PC-9 (cell line): ENCODE measurements at regions not wholly inside any gene's neighbourhood (a gene's known extent, or its start where the extent isn't known, plus 50 kb on each side); places are given as distances from the start of the nearest gene placed in this dataset.

ENCODE experiments used
- BruUV-seq: library from RNA; stranded (reverse); fragments of 400-500 nt; replicated peaks from 2 replicates; lab custom pipeline; 2021; lab: Mats Ljungman, UMichigan
- CTCF ChIA-PET: fragments of 300-600 bp; sonication (Branson Sonifier 250); formaldehyde crosslinking; loops from one replicate; lab custom pipeline; 2022; ENCODE audit warnings: antibody characterized with exemption; lab: Charles Lee
- POLR2A ChIA-PET: fragments of 300-600 bp; sonication (Branson Sonifier 250); formaldehyde crosslinking; loops from one replicate; lab custom pipeline; 2022; ENCODE audit warnings: antibody characterized with exemption; ENCODE audit not compliant: unreplicated experiment; lab: Charles Lee
- DNase-seq, 2 experiments: peaks; one replicate each; pipeline versions ENCODE4 v3.0.0 to v3.0.0-alpha.2; 2015 to 2022; ENCODE audit warnings: mixed read lengths in 1 of 2
- H2AFZ ChIP-seq: fragments of 200-600 bp; sonication (generic); 2 replicates; pipeline ENCODE4 v1.8.1; 2017; ENCODE audit warnings: antibody characterized with exemption
- H3F3A ChIP-seq: fragments of 200-600 bp; sonication (generic); 2 replicates; pipeline ENCODE4 v1.8.1; 2017; ENCODE audit warnings: antibody characterized with exemption, mild to moderate bottlenecking, low read depth; ENCODE audit not compliant: insufficient read depth
- H3K27ac ChIP-seq: fragments of 200-600 bp; sonication (generic); 2 replicates; pipeline ENCODE4 v1.6.1; 2016; ENCODE audit warnings: mixed run types
- H3K27me3 ChIP-seq: fragments of 200-600 bp; sonication (generic); 2 replicates; pipeline ENCODE4 v1.6.1; 2016; ENCODE audit warnings: low read depth, mixed run types; ENCODE audit not compliant: insufficient read depth
- H3K36me3 ChIP-seq: fragments of 200-600 bp; sonication (generic); 2 replicates; pipeline ENCODE4 v1.6.1; 2016; ENCODE audit warnings: low read depth, mixed run types
- H3K4me1 ChIP-seq: fragments of 200-600 bp; sonication (generic); replicated peaks from 2 replicates; pipeline ENCODE4 v1.6.1; 2016; ENCODE audit warnings: mixed run types; ENCODE audit not compliant: insufficient read depth
- H3K4me2 ChIP-seq: fragments of 200-600 bp; sonication (generic); 2 replicates; pipeline ENCODE4 v1.6.1; 2017; ENCODE audit warnings: mixed run types
- H3K4me3 ChIP-seq: fragments of 200-600 bp; sonication (generic); 2 replicates; pipeline ENCODE4 v1.6.1; 2016; ENCODE audit warnings: mixed run types
- H3K79me2 ChIP-seq: fragments of 200-600 bp; sonication (generic); 2 replicates; pipeline ENCODE4 v1.6.1; 2017; ENCODE audit warnings: low read depth, mixed run types
- H3K9me2 ChIP-seq: fragments of 200-600 bp; sonication (generic); 2 replicates; pipeline ENCODE4 v1.8.1; 2017; ENCODE audit warnings: mild to moderate bottlenecking; ENCODE audit not compliant: insufficient read depth
- H3K9me3 ChIP-seq: fragments of 200-600 bp; sonication (generic); 2 replicates; pipeline ENCODE4 v1.8.1; 2016; ENCODE audit warnings: low read depth; ENCODE audit not compliant: insufficient read depth
- H4K20me1 ChIP-seq: fragments of 200-600 bp; sonication (generic); 2 replicates; pipeline ENCODE4 v1.8.1; 2017; ENCODE audit not compliant: insufficient read depth
- EZH2 ChIP-seq: fragments of 200-600 bp; sonication (generic); IDR thresholded peaks from 2 replicates; pipeline ENCODE4 v1.8.0; 2017; ENCODE audit warnings: antibody characterized with exemption, low read depth
- intact Hi-C: fragments of 100-400 bp; cut with micrococcal nuclease; formaldehyde crosslinking; loops from one replicate; pipeline ENCODE4 v1.10.0; 2022; ENCODE audit not compliant: unreplicated experiment
- TF ChIP-seq, protein P1 (sequence below): fragments of 200-600 bp; sonication (generic); conservative IDR thresholded peaks from 2 replicates; pipeline ENCODE4 v1.6.1; 2017; ENCODE audit warnings: mixed run types, antibody characterized with exemption, mild to moderate bottlenecking, moderate library complexity

DNA sequence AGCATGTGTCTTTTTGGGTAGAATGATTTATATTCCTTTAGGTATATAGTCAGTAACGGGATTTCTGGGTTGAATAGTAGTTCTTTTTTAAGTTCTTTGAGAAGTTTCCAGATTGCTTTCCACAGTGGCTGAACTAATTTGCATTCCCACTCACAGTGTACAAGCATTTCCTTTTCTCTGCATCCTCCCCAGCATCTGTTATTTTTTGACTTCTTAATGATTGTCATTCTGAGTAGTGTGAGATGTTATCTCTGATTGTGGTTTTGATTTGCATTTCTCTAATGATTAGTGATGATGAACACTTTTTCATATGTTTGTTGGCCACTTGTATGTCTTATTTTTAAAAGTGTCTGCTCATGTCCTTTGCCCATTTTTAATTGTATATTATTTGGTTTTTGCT is 337.6 kb downstream of the EFHB start:
- TF ChIP-seq, protein P1, sequence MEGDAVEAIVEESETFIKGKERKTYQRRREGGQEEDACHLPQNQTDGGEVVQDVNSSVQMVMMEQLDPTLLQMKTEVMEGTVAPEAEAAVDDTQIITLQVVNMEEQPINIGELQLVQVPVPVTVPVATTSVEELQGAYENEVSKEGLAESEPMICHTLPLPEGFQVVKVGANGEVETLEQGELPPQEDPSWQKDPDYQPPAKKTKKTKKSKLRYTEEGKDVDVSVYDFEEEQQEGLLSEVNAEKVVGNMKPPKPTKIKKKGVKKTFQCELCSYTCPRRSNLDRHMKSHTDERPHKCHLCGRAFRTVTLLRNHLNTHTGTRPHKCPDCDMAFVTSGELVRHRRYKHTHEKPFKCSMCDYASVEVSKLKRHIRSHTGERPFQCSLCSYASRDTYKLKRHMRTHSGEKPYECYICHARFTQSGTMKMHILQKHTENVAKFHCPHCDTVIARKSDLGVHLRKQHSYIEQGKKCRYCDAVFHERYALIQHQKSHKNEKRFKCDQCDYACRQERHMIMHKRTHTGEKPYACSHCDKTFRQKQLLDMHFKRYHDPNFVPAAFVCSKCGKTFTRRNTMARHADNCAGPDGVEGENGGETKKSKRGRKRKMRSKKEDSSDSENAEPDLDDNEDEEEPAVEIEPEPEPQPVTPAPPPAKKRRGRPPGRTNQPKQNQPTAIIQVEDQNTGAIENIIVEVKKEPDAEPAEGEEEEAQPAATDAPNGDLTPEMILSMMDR: no peak
- no peak for TF ChIP-seq EZH2
- no TSS peak for BruUV-seq

DNA sequence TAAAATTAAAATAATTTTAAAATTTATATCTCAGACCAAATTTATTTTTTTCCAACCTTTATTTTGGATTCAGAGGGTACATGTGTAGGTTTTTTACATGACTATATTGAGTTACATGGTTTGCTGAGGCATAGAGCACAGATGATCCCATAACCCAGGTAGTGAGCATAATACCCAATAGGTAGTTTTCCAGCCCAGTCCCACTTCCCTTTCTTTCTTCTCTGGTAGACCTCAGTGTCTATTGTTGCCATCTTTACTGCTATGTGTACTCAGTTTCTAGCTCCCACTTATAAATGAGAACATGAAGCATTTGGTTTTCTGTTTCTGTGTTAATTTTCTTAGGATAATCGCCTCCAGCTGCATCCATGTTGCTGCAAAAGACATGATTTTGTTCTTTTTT is 338.1 kb downstream of the EFHB start:
- no peaks in the 10 kb centered on the region for H3K9me2 ChIP-seq
- H3K4me2 ChIP-seq: no peak overlapping the region
- no peaks in the 10 kb centered on the region for H3K36me3 ChIP-seq
- BruUV-seq: no TSS peak
- H4K20me1 ChIP-seq: no peaks in the 10 kb centered on the region
- H3K9me3 ChIP-seq: no peaks in the 10 kb centered on the region
- DNase-seq: no peak
- H3K27ac ChIP-seq: no peak overlapping the region
- intact Hi-C loops: no loop called here
- H3F3A ChIP-seq: no peaks in the 10 kb centered on the region
- no peak overlapping the region for H2AFZ ChIP-seq
- TF ChIP-seq, protein P1: no peak
- TF ChIP-seq EZH2: no peak
- no peaks in the 10 kb centered on the region for H3K27me3 ChIP-seq
- POLR2A ChIA-PET: no interaction called here
- CTCF ChIA-PET: no interaction called here
- no peaks in the 10 kb centered on the region for H3K79me2 ChIP-seq
- no peak overlapping the region for H3K4me3 ChIP-seq
- no peaks in the 10 kb centered on the region for H3K4me1 ChIP-seq

More for the DNA sequence above, 337.6 kb downstream of the EFHB start:
- Histone ChIP-seq H2AFZ (no peak overlapping the region), H4K20me1 (no peaks in the 10 kb centered on the region), H3K27ac (no peak overlapping the region), H3K79me2 (no peaks in the 10 kb centered on the region), H3F3A (no peaks in the 10 kb centered on the region), H3K9me3 (no peaks in the 10 kb centered on the region), H3K4me2 (no peak overlapping the region), H3K9me2 (no peaks in the 10 kb centered on the region), H3K36me3 (no peaks in the 10 kb centered on the region), H3K4me1 (no peaks in the 10 kb centered on the region), H3K4me3 (no peak overlapping the region), H3K27me3 (no peaks in the 10 kb centered on the region)
- POLR2A ChIA-PET: no interaction called here
- CTCF ChIA-PET: no interaction called here
- DNase-seq: no peak
- intact Hi-C loops: no loop called here
